H1 (cell line): ENCODE measurements at regions not wholly inside any gene's neighbourhood (a gene's known extent, or its start where the extent isn't known, plus 50 kb on each side); places are given as distances from the start of the nearest gene placed in this dataset.

ENCODE experiments used
- SIX5 ChIP-seq: IDR thresholded peaks from 2 replicates; pipeline ENCODE4 v1.6.1; 2011; ENCODE audit warnings: mild to moderate bottlenecking, low read depth, low read length
- TF ChIP-seq, protein P1 (sequence below): IDR thresholded peaks from 2 replicates; pipeline ENCODE4 v1.6.1; 2012; ENCODE audit warnings: inconsistent platforms

DNA sequence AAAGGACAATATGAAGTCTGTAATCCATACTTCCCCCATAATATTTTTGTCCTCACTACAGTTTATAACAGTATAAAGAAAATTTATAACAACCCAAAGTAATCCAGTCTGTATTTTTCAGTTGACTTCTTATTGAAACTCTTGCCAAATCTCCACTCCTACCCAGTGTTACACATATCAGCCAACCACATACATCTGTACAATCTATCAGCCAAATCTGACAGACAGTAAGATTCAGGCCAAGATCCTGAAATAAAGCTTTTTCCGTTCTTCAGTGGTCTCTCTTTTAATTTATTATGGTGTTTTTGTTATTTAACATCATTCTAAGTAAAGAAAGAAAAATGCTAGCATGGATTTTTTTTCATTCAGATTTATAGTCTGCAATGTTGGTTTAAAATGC lies 2370.9 kb upstream of the RAG2 start (continued):
- TF ChIP-seq, protein P1, sequence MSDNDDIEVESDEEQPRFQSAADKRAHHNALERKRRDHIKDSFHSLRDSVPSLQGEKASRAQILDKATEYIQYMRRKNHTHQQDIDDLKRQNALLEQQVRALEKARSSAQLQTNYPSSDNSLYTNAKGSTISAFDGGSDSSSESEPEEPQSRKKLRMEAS = no peak
- no peak for TF ChIP-seq SIX5
- TF ChIP-seq, all 59 proteins: peak for 0
